Osteocyte (in vitro differentiated cells): ENCODE measurements at regions not wholly inside any gene's neighbourhood (a gene's known extent, or its start where the extent isn't known, plus 50 kb on each side); places are given as distances from the start of the nearest gene placed in this dataset.
"Not testable (repeated sequence)": the region's sequence is repeated elsewhere in the genome, so short reads cannot be mapped to it uniquely, and the experiment has no call there.

Experiments
- DNase-seq: peaks from one replicate; pipeline ENCODE4 v3.0.0; 2021; ENCODE audit warnings: mixed read lengths; ENCODE audit not compliant: unreplicated experiment; ENCODE audit errors: extremely low spot score
- H3K27ac Mint-ChIP-seq: one replicate; pipeline ENCODE4 v1.8.0; 2021; ENCODE audit warnings: mild to moderate bottlenecking, mixed read lengths; ENCODE audit not compliant: unreplicated experiment
- H3K27me3 Mint-ChIP-seq: one replicate; pipeline ENCODE4 v1.8.0; 2021; ENCODE audit warnings: mixed read lengths; ENCODE audit not compliant: unreplicated experiment
- H3K36me3 Mint-ChIP-seq: one replicate; pipeline ENCODE4 v1.8.0; 2021; ENCODE audit warnings: mixed read lengths; ENCODE audit not compliant: unreplicated experiment
- H3K4me1 Mint-ChIP-seq: one replicate; pipeline ENCODE4 v1.8.0; 2021; ENCODE audit warnings: mixed read lengths; ENCODE audit not compliant: unreplicated experiment
- H3K4me3 Mint-ChIP-seq: one replicate; pipeline ENCODE4 v1.8.0; 2021; ENCODE audit warnings: mild to moderate bottlenecking, moderate library complexity, mixed read lengths; ENCODE audit not compliant: unreplicated experiment
- H3K9me3 Mint-ChIP-seq: one replicate; pipeline ENCODE4 v1.8.0; 2021; ENCODE audit warnings: mixed read lengths; ENCODE audit not compliant: unreplicated experiment
- TF ChIP-seq, protein P1 (sequence below): fragments of 200-600 bp; sonication (generic); IDR thresholded peaks from 2 replicates; pipeline ENCODE4 v1.5.0; 2021; ENCODE audit warnings: antibody characterized with exemption, mild to moderate bottlenecking, moderate library complexity

DNA sequence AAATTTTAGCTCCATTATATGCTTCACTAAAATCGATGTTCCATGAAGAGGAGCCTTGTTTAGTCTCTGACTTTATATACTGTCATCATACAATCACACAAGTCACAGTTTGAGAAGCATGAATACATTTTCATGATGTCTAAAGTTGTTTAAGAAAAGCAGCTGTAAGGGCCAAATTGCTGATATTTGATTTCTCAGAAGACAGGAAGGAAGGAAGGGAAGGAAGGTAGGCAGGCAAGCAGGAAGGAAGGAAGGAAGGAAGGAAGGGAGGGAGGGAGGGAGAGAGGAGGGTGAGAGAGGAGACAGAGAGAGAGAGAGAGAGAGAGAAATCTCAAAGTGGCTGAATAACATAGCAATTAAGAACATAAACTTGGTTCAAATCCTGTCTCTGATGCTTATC, 153.7 kb downstream of the RTL9 start:
- no peak for DNase-seq
- TF ChIP-seq, protein P1, sequence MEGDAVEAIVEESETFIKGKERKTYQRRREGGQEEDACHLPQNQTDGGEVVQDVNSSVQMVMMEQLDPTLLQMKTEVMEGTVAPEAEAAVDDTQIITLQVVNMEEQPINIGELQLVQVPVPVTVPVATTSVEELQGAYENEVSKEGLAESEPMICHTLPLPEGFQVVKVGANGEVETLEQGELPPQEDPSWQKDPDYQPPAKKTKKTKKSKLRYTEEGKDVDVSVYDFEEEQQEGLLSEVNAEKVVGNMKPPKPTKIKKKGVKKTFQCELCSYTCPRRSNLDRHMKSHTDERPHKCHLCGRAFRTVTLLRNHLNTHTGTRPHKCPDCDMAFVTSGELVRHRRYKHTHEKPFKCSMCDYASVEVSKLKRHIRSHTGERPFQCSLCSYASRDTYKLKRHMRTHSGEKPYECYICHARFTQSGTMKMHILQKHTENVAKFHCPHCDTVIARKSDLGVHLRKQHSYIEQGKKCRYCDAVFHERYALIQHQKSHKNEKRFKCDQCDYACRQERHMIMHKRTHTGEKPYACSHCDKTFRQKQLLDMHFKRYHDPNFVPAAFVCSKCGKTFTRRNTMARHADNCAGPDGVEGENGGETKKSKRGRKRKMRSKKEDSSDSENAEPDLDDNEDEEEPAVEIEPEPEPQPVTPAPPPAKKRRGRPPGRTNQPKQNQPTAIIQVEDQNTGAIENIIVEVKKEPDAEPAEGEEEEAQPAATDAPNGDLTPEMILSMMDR: no peak
- Mint-ChIP-seq H3K9me3 (no peaks in the 10 kb centered on the region), H3K27me3 (peaks cover 2% of the 10 kb centered on the region), H3K36me3 (no peaks in the 10 kb centered on the region), H3K4me3 (no peak overlapping the region), H3K27ac (no peak overlapping the region), H3K4me1 (peaks cover 4% of the 10 kb centered on the region)

DNA sequence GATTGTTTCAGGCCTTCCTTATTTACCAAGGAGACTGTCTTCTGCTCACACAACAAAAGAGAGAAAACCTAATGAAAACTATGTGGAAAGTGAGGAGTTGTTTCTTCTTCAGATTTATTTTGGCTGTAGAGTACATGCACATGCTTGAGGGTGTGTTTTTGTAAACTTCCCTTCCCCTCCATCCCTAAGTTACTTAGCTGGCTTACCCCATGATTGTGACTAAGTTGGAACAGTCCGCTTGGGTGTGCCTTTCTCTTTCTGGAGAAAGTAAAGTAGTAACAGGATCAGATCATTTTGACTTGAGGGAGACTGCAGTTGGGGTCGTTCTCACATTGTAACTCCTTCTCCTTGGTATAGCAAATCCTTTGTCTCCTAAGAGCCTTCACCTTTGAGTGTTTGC, 155.9 kb downstream of the RTL9 start:
- Mint-ChIP-seq H3K4me3 (no peak overlapping the region), H3K27me3 (peaks cover 14% of the 10 kb centered on the region), H3K36me3 (no peaks in the 10 kb centered on the region), H3K27ac (no peak overlapping the region), H3K9me3 (no peaks in the 10 kb centered on the region), H3K4me1 (peaks cover 4% of the 10 kb centered on the region)
- TF ChIP-seq, protein P1: no peak
- no peak for DNase-seq

DNA sequence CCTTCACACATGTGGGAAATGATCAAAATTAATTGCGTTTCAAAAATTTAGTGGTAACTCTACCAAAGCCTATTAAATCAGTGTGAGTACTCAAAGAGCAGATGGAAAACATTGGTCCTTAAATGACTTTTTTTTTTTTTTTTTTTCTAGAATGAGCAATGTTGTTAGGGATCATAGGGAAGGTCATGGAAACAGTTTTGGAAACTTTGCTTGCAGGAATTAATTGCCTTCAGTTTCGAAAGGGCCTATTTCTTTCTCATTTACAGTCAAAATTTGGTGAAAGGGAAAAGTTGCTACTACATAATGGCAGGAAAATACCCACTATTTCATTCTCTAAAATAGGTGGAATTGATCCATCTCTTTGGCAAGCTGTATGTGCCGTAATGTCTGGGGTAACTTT, 160.9 kb downstream of the RTL9 start:
- DNase-seq: no peak
- no peaks in the 10 kb centered on the region for H3K36me3 Mint-ChIP-seq
- peaks cover 27% of the 10 kb centered on the region for H3K27me3 Mint-ChIP-seq
- no peaks in the 10 kb centered on the region for H3K4me1 Mint-ChIP-seq
- TF ChIP-seq, protein P1: no peak
- no peak overlapping the region for H3K27ac Mint-ChIP-seq
- H3K9me3 Mint-ChIP-seq: no peaks in the 10 kb centered on the region
- no peak overlapping the region for H3K4me3 Mint-ChIP-seq

DNA sequence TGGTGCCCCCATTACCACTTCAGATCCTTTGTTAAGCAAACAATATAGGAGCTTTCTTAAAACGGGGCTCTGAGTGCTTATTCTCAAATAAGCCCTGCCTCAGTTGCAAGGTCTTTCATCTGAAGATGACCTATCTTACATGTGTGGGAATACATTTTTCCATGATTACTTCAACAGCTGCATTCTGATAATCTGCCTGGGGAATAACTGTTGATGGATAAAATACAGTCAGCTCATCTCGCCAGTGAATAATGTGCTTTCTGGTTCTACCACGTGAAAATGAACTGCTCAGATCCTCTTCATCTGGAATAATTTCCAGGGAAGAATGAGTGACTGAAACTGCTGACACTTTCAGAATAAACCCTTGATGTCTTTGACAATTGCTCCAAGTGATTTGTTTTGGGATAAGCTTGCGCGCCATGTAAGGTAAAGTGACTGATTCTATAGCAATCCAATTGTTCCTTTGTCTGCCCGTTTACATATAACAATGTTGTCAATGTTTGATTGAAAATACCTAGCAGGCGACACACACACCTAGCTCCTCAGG, 161.3 kb downstream of the RTL9 start:
- Mint-ChIP-seq H3K27me3 (peaks cover 27% of the 10 kb centered on the region), H3K9me3 (no peaks in the 10 kb centered on the region), H3K27ac (no peak overlapping the region), H3K4me3 (no peak overlapping the region), H3K4me1 (no peaks in the 10 kb centered on the region), H3K36me3 (no peaks in the 10 kb centered on the region)
- TF ChIP-seq, protein P1: no peak
- no peak for DNase-seq

DNA sequence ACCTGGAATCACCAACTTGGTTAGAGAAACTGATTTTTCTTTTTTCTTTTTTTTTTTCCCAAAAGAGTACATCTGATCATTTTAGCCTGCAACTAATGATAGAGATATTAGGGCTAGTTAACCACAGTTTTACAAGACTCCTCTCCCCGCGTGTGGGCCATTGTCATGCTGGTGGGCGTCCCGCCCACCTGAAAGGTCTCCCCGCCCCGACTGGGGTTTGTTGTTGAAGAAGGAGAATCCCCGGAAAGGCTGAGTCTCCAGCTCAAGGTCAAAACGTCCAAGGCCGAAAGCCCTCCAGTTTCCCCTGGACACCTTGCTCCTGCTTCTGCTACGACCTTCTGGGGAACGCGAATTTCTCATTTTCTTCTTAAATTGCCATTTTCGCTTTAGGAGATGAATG, 162.0 kb downstream of the RTL9 start:
- not testable (repeated sequence) for H3K9me3 Mint-ChIP-seq, H3K27ac Mint-ChIP-seq, H3K4me1 Mint-ChIP-seq, DNase-seq, H3K4me3 Mint-ChIP-seq, H3K36me3 Mint-ChIP-seq
- peaks cover 27% of the 10 kb centered on the region for H3K27me3 Mint-ChIP-seq
